ENCODE measurements at regions not wholly inside any gene's neighbourhood (a gene's known extent, or its start where the extent isn't known, plus 50 kb on each side); places are given as distances from the start of the nearest gene placed in this dataset.

GRCh38 chr1:175824079-175824478, 80.7 kb upstream of the TNR start:
- Histone ChIP-seq H3K27ac (ENCODE audit: low read depth, low read length) (no peak overlapping the region), H3K27me3 (ENCODE audit: control insufficient read depth, insufficient read depth, low read length, poor library complexity, severe bottlenecking) (no peaks in the 10 kb centered on the region), H3K4me1 (ENCODE audit: control insufficient read depth, insufficient read depth, low read length) (no peaks in the 10 kb centered on the region), H3K36me3 (ENCODE audit: control insufficient read depth, insufficient read depth, low read length) (no peaks in the 10 kb centered on the region), H3K9me3 (ENCODE audit: control insufficient read depth, low read length) (peaks cover 35% of the 10 kb centered on the region), H3K4me3 (ENCODE audit: low read length) (no peak overlapping the region), H3K9ac (ENCODE audit: extremely low read depth, low read length, poor library complexity, severe bottlenecking) (no peak overlapping the region)
- H3K27me3 Mint-ChIP-seq (ENCODE audit: insufficient read depth) = peaks cover 2% of the 10 kb centered on the region
- DNase-seq = peak; percentile 96
- H3K27ac Mint-ChIP-seq = no peak overlapping the region
- H3K36me3 Mint-ChIP-seq (ENCODE audit: low read depth) = peaks cover 12% of the 10 kb centered on the region
- peak; percentile 94 for TF ChIP-seq CTCF (conservative IDR thresholded peaks at IDR 0.05)
- H3K4me3 Mint-ChIP-seq = no peak overlapping the region
- H3K9me3 Mint-ChIP-seq = peaks cover 31% of the 10 kb centered on the region
- WGBS, 2 experiments (ENCODE audit: insufficient coverage in 1 of 2, insufficient read length in 1 of 2) = 64 to 85% methylated on average over 2 to 3 of the region's 3 CpGs
- peaks cover 1% of the 10 kb centered on the region for H3K4me1 Mint-ChIP-seq

- Histone ChIP-seq H3K9ac (ENCODE audit: extremely low read depth, low read length, poor library complexity, severe bottlenecking) (no peak overlapping the region), H3K4me1 (ENCODE audit: control insufficient read depth, insufficient read depth, low read length) (no peaks in the 10 kb centered on the region), H3K27me3 (ENCODE audit: control insufficient read depth, insufficient read depth, low read length, poor library complexity, severe bottlenecking) (no peaks in the 10 kb centered on the region), H3K36me3 (ENCODE audit: control insufficient read depth, insufficient read depth, low read length) (no peaks in the 10 kb centered on the region), H3K9me3 (ENCODE audit: control insufficient read depth, low read length) (peaks cover 28% of the 10 kb centered on the region), H3K27ac (ENCODE audit: low read depth, low read length) (no peak overlapping the region), H3K4me3 (ENCODE audit: low read length) (no peak overlapping the region)
- no peak for DNase-seq
- Mint-ChIP-seq H3K36me3 (ENCODE audit: low read depth) (peaks cover 11% of the 10 kb centered on the region), H3K4me1 (peaks cover 7% of the 10 kb centered on the region), H3K9me3 (peaks cover 24% of the 10 kb centered on the region), H3K4me3 (no peak overlapping the region), H3K27me3 (ENCODE audit: insufficient read depth) (peaks cover 2% of the 10 kb centered on the region), H3K27ac (no peak overlapping the region)
- TF ChIP-seq CTCF (conservative IDR thresholded peaks at IDR 0.05) = no peak
These were observed 80.0 kb upstream of the TNR start for GRCh38 chr1:175823406-175823805.

- Mint-ChIP-seq H3K9me3 (peaks cover 16% of the 10 kb centered on the region), H3K27ac (no peak overlapping the region), H3K4me1 (peaks cover 7% of the 10 kb centered on the region), H3K36me3 (ENCODE audit: low read depth) (peaks cover 4% of the 10 kb centered on the region), H3K4me3 (no peak overlapping the region), H3K27me3 (ENCODE audit: insufficient read depth) (peaks cover 2% of the 10 kb centered on the region)
- Histone ChIP-seq H3K9me3 (ENCODE audit: control insufficient read depth, low read length) (peaks cover 20% of the 10 kb centered on the region), H3K27me3 (ENCODE audit: control insufficient read depth, insufficient read depth, low read length, poor library complexity, severe bottlenecking) (no peaks in the 10 kb centered on the region), H3K4me3 (ENCODE audit: low read length) (no peak overlapping the region), H3K4me1 (ENCODE audit: control insufficient read depth, insufficient read depth, low read length) (peaks cover 4% of the 10 kb centered on the region), H3K36me3 (ENCODE audit: control insufficient read depth, insufficient read depth, low read length) (no peaks in the 10 kb centered on the region), H3K27ac (ENCODE audit: low read depth, low read length) (no peak overlapping the region), H3K9ac (ENCODE audit: extremely low read depth, low read length, poor library complexity, severe bottlenecking) (no peak overlapping the region)
- WGBS, 2 experiments (ENCODE audit: insufficient coverage in 1 of 2, insufficient read length in 1 of 2) = 90% methylated on average over 2 of the region's 2 CpGs; no CpG with 5 or more reads in 1 of the 2 experiments
- DNase-seq = no peak
- TF ChIP-seq CTCF (conservative IDR thresholded peaks at IDR 0.05) = no peak
These were observed 79.2 kb upstream of the TNR start for GRCh38 chr1:175822580-175822979.

All from endodermal cell (in vitro differentiated cells).